ENCODE measurements at regions not wholly inside any gene's neighbourhood (a gene's known extent, or its start where the extent isn't known, plus 50 kb on each side); places are given as distances from the start of the nearest gene placed in this dataset.
"Not testable (repeated sequence)": the region's sequence is repeated elsewhere in the genome, so short reads cannot be mapped to it uniquely, and the experiment has no call there.

DNA sequence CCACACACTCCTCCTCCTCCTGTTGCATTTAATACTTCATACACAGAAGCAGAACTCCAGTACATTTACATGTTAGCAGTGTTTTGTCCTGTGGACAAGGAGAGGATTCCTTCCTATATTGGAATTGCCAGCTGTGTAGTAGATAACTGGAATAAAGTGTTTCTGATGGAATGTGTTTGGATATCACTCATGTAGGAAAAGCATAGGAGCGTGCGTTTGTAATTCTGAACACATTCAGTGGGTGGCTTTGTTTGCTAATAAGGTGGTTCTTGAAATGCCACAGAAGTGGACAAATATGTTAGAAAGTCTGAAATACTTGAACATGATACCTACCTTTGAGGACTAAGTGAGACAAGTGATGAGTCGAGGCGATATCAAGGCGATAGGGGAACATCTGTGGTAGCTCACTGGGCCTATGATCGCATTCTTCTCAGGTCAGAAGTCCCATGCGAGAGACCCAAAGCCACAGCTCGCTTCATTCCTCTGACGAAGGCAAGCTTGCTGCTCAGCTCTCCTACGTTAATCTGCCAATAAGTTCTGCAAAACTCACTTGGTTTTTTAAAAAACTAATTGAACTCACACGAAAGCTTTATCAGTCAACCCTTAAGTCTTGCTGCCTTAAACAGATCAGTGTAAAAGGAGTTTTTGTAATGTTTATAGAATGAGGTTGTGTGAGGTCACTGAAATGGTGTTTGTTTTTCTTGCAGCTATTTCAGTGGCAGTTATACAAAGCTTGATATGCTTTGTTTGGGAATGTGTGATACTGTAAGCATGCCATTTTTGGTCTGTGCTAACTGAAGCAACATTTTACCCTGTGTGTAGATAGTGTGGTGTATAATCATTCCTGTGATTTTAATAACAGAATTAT, 159.9 kb downstream of the SOX4 start:
- H3K4me3 ChIP-seq (ENCODE audit: low read depth, low read length) = no peak overlapping the region

DNA sequence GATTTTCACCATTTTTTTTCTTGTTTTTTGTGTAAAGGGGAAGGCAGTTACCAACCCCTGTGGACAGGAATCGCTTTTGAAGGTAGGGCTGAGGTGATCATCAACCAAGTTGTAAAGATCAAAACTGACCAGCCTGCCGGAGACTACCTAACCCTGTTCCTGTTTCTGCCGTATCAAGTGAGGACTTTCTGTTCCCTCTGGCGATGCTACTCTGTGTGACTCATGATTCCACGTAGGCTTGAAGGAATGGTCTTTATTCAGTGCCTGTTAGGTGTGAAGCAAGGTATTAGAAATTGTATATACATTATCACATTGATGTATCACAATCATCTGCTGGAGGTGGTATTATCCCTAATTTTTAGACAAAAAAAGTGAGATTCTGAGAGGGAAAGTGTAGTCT, 161.3 kb downstream of the SOX4 start:
- Histone ChIP-seq H3K4me3 (ENCODE audit: low read depth, low read length) (no peak overlapping the region), H3K27me3 (ENCODE audit: control insufficient read depth, insufficient read depth, low read length) (no peaks in the 10 kb centered on the region), H3K36me3 (ENCODE audit: control insufficient read depth, insufficient read depth, low read length) (no peaks in the 10 kb centered on the region)
- CTCF ChIA-PET = no interaction called here
- DNase-seq (ENCODE audit: low read depth) = no peak
- POLR2A ChIA-PET = no interaction called here
- TF ChIP-seq, protein P1, sequence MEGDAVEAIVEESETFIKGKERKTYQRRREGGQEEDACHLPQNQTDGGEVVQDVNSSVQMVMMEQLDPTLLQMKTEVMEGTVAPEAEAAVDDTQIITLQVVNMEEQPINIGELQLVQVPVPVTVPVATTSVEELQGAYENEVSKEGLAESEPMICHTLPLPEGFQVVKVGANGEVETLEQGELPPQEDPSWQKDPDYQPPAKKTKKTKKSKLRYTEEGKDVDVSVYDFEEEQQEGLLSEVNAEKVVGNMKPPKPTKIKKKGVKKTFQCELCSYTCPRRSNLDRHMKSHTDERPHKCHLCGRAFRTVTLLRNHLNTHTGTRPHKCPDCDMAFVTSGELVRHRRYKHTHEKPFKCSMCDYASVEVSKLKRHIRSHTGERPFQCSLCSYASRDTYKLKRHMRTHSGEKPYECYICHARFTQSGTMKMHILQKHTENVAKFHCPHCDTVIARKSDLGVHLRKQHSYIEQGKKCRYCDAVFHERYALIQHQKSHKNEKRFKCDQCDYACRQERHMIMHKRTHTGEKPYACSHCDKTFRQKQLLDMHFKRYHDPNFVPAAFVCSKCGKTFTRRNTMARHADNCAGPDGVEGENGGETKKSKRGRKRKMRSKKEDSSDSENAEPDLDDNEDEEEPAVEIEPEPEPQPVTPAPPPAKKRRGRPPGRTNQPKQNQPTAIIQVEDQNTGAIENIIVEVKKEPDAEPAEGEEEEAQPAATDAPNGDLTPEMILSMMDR (IDR thresholded peaks at IDR 0.05; ENCODE audit: insufficient read depth, low read depth, low read length) = no peak

More for the DNA sequence above, 159.9 kb downstream of the SOX4 start:
- Histone ChIP-seq H3K36me3 (ENCODE audit: control insufficient read depth, insufficient read depth, low read length) (no peaks in the 10 kb centered on the region), H3K27me3 (ENCODE audit: control insufficient read depth, insufficient read depth, low read length) (no peaks in the 10 kb centered on the region)
- CTCF ChIA-PET = interaction anchor here (0.7 kb wide), 2 partner anchors 11 to 129 kb away, joined by 3 to 4 read pairs; no protein-coding TSS in a partner anchor
- TF ChIP-seq, protein P1 (IDR thresholded peaks at IDR 0.05; ENCODE audit: insufficient read depth, low read depth, low read length) = no peak
- POLR2A ChIA-PET = no interaction called here
- DNase-seq (ENCODE audit: low read depth) = no peak

DNA sequence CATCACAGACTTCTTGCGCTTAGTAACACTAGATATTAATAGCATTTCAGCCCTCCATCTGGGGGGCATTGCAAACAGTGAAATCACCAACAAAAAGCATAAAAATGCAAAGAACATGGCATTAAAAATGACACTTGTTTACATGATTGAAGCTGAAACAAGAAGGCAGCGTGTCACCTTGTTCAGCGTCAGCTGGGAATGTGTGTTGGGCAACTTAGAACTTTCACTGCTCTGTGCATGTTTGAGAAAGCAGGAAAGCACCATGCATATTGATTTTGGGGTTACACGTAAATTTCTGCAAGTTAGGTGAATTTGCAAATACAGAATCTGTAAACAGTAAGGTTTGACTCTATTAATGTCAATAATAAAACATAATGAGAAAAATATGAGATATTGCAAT, 162.9 kb downstream of the SOX4 start:
- no peak overlapping the region for H3K4me3 ChIP-seq (ENCODE audit: low read depth, low read length)
- ChIA-PET CTCF (no interaction called here), POLR2A (no interaction called here)
- DNase-seq (ENCODE audit: low read depth) = no peak
- no peaks in the 10 kb centered on the region for H3K27me3 ChIP-seq (ENCODE audit: control insufficient read depth, insufficient read depth, low read length)
- TF ChIP-seq, protein P1 (IDR thresholded peaks at IDR 0.05; ENCODE audit: insufficient read depth, low read depth, low read length) = no peak
- H3K36me3 ChIP-seq (ENCODE audit: control insufficient read depth, insufficient read depth, low read length) = no peaks in the 10 kb centered on the region

DNA sequence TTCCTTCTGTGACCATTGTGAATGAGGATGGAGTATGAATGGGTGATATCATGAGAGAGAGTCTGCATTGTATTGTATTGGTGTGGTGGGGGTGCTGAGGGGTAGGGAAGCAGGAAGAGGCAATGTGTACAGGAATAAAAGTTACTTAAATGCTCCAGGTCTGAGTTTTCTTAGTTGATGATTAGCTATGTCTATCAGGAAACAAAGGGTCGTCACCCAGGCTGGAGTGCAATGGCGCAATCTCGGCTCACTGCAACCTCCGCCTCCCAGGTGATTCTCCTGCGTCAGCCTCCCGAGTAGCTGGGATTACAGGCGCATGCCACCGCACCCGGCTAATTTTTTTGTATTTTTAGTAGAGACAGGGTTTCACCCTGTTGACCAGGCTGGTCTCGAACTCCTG, 163.8 kb downstream of the SOX4 start:
- H3K36me3 ChIP-seq (ENCODE audit: control insufficient read depth, insufficient read depth, low read length); POLR2A ChIA-PET; DNase-seq (ENCODE audit: low read depth); H3K27me3 ChIP-seq (ENCODE audit: control insufficient read depth, insufficient read depth, low read length); CTCF ChIA-PET; H3K4me3 ChIP-seq (ENCODE audit: low read depth, low read length): not testable (repeated sequence)

DNA sequence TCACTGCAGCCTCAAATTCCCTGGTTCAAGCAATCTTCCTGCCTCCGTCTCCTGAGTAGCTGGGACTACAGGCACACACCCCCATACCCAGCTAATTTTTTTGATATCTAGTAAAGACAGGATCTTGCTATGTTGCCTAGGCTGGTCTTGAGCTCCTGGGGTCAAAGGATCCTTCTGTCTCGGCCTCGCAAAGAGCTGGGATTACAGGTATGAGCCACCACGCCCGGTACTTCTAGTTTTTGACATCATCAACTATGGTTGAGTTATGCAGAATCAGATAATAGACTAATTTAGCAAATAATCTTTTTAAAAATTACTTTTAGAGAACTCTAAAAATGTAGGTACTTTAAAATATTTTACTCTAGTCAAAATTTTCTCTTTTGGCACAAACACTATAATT, 166.2 kb downstream of the SOX4 start:
- Histone ChIP-seq H3K27me3 (ENCODE audit: control insufficient read depth, insufficient read depth, low read length) (no peaks in the 10 kb centered on the region), H3K4me3 (ENCODE audit: low read depth, low read length) (no peak overlapping the region), H3K36me3 (ENCODE audit: control insufficient read depth, insufficient read depth, low read length) (no peaks in the 10 kb centered on the region)
- CTCF ChIA-PET = interaction anchor here (0.9 to 1.0 kb wide), 2 partner anchors 9 to 11 kb away, joined by 3 read pairs; no protein-coding TSS in a partner anchor
- TF ChIP-seq, protein P1 (IDR thresholded peaks at IDR 0.05; ENCODE audit: insufficient read depth, low read depth, low read length) = no peak
- no peak for DNase-seq (ENCODE audit: low read depth)
- POLR2A ChIA-PET = no interaction called here

DNA sequence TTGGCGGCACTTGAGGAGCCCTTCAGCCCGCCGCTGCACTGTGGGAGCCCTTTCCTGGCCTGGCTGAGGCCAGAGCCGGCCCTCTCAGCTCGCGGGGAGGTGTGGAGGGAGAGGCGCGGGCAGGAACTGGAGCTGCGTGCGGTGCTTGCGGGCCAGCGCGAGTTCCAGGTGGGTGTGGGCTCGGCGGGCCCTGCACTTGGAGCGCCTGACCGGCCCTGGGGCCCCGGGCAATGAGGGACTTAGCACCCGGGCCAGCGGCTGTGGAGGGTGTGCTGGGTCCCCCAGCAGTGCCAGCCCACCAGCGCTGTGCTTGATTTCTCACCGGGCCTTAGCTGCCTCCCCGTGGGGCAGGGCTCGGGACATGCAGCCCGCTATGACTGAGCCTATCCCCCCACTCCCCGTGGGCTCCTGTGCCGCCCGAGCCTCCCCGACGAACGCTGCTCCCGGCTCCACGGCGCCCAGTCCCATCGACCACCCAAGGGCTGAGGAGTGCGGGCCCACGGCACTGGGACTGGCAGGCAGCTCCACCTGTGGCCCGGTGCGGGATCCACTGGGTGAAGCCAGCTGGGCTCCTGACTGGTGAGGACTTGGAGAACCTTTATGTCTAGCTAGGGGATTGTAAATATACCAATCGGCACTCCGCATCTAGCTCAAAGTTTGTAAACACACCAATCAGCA, 167.6 kb downstream of the SOX4 start:
- DNase-seq (ENCODE audit: low read depth); H3K27me3 ChIP-seq (ENCODE audit: control insufficient read depth, insufficient read depth, low read length); H3K4me3 ChIP-seq (ENCODE audit: low read depth, low read length); H3K36me3 ChIP-seq (ENCODE audit: control insufficient read depth, insufficient read depth, low read length); POLR2A ChIA-PET: not testable (repeated sequence)
- CTCF ChIA-PET = interaction anchor here (0.6 kb wide), 1 partner anchor 285 kb away, joined by 5 read pairs; no protein-coding TSS in a partner anchor
